VCaP (cell line): ENCODE measurements at regions not wholly inside any gene's neighbourhood (a gene's known extent, or its start where the extent isn't known, plus 50 kb on each side); places are given as distances from the start of the nearest gene placed in this dataset.

Source experiments
- H3K27ac ChIP-seq: fragments of 450-650 bp; 2 replicates; pipeline ENCODE4 v1.5.1; 2017
- CTCF ChIP-seq: fragments of 450-650 bp; conservative IDR thresholded peaks from 2 replicates; pipeline ENCODE4 v1.5.1; 2017; ENCODE audit warnings: mild to moderate bottlenecking, moderate library complexity

GRCh38 chr3:41125258-41125657, 74.0 kb upstream of the CTNNB1 start:
- no peak overlapping the region for H3K27ac ChIP-seq
- no peak for TF ChIP-seq CTCF

GRCh38 chr3:41126472-41126871, 72.8 kb upstream of the CTNNB1 start:
- no peak for TF ChIP-seq CTCF
- H3K27ac ChIP-seq, result peak overlapping the region; percentile 59

- TF ChIP-seq CTCF, result no peak
- H3K27ac ChIP-seq, result peak overlapping the region; percentile 59
Measured at GRCh38 chr3:41126961-41127360, 72.3 kb upstream of the CTNNB1 start.

- peak overlapping the region; percentile 59; the same call in 1 of the 2 replicates for H3K27ac ChIP-seq
- no peak for TF ChIP-seq CTCF
Measured at GRCh38 chr3:41127414-41127813, 71.9 kb upstream of the CTNNB1 start.

- no peak for TF ChIP-seq CTCF
- H3K27ac ChIP-seq, result no peak overlapping the region
Measured at GRCh38 chr3:41129731-41130130, 69.6 kb upstream of the CTNNB1 start.

- peak overlapping the region; percentile 63 for H3K27ac ChIP-seq
- no peak for TF ChIP-seq CTCF
Measured at GRCh38 chr3:41131224-41131623, 68.1 kb upstream of the CTNNB1 start.

- TF ChIP-seq CTCF, result no peak
- H3K27ac ChIP-seq, result no peak overlapping the region
Measured at GRCh38 chr3:41137686-41138111, 61.6 kb upstream of the CTNNB1 start.

- no peak overlapping the region for H3K27ac ChIP-seq
- TF ChIP-seq CTCF, result no peak
Measured at GRCh38 chr3:41138146-41138545, 61.2 kb upstream of the CTNNB1 start.
